Thymus (tissue), 11 donors: ENCODE measurements at regions not wholly inside any gene's neighbourhood (a gene's known extent, or its start where the extent isn't known, plus 50 kb on each side); places are given as distances from the start of the nearest gene placed in this dataset.

Experiments
- DNase-seq, 9 donors: peaks; one replicate each; pipeline ENCODE4 v3.0.0-alpha.2; 2013; ENCODE audit warnings: low spot score in 9 of 9, low read depth in 6 of 9, missing footprints in 1 of 9
- H3K27ac ChIP-seq, 2 donors: one replicate each; pipeline ENCODE4 v1.5.1; 2013; ENCODE audit warnings: control low read depth in 1 of 2, low read depth in 1 of 2, low read length in 1 of 2, mild to moderate bottlenecking in 1 of 2, moderate library complexity in 1 of 2
- H3K27me3 ChIP-seq, 2 donors: one replicate each; pipeline ENCODE4 v1.5.1; 2013; ENCODE audit warnings: low read length in 1 of 2; ENCODE audit not compliant: control insufficient read depth in 2 of 2, insufficient read depth in 1 of 2
- H3K36me3 ChIP-seq, 2 donors: one replicate each; pipeline ENCODE4 v1.5.1; 2013; ENCODE audit warnings: low read length in 1 of 2, mild to moderate bottlenecking in 1 of 2, moderate library complexity in 1 of 2; ENCODE audit not compliant: control insufficient read depth in 2 of 2, insufficient read depth in 2 of 2
- H3K4me1 ChIP-seq, 2 donors: one replicate each; pipeline ENCODE4 v1.5.1; 2013; ENCODE audit warnings: low read length in 2 of 2; ENCODE audit not compliant: control insufficient read depth in 2 of 2, insufficient read depth in 2 of 2
- H3K4me3 ChIP-seq, 2 donors: one replicate each; pipeline ENCODE4 v1.5.1; 2013; ENCODE audit warnings: low read length in 2 of 2, control low read depth in 1 of 2, mild to moderate bottlenecking in 1 of 2
- H3K9me3 ChIP-seq, 2 donors: one replicate each; pipeline ENCODE4 v1.5.1; 2013; ENCODE audit warnings: low read length in 1 of 2, mild to moderate bottlenecking in 1 of 2; ENCODE audit not compliant: control insufficient read depth in 2 of 2, insufficient read depth in 1 of 2
- WGBS: extraction: QIAGEN DNeasy Blood & Tissue Kit; methylation state at CpG from one replicate; pipeline ENCODE4 v1.1.7; 2013; 5-methylcytosine and 5-hydroxymethylcytosine counted together
- donor health status: healthy.

DNA sequence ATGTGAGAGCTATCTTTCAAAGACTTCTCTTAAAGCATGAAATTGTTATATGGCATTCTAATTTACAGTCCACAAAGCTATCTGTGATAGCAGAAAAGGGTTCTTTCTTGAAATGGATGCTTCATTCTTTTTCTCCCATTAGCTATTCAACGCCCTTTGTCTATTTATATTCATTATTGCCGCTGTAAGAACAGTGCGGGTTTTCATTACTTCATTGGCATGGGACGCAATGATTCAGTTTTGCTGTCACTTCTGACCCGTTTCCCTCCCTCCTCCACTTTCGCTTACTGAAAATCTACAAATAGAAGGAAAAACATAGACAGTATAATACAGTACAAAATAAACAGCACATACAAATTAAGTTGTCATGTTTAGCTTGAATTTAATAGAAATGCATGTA lies 394.6 kb downstream of the PCDH7 start:
- Histone ChIP-seq H3K4me1 (no peaks in the 10 kb centered on the region), H3K27me3 (no peaks in the 10 kb centered on the region), H3K36me3 (no peaks in the 10 kb centered on the region), H3K27ac (no peak overlapping the region), H3K4me3 (no peak overlapping the region), H3K9me3 (no peaks in the 10 kb centered on the region)
- WGBS = 95% methylated on average over 6 of the region's 6 CpGs
- no peak for DNase-seq

DNA sequence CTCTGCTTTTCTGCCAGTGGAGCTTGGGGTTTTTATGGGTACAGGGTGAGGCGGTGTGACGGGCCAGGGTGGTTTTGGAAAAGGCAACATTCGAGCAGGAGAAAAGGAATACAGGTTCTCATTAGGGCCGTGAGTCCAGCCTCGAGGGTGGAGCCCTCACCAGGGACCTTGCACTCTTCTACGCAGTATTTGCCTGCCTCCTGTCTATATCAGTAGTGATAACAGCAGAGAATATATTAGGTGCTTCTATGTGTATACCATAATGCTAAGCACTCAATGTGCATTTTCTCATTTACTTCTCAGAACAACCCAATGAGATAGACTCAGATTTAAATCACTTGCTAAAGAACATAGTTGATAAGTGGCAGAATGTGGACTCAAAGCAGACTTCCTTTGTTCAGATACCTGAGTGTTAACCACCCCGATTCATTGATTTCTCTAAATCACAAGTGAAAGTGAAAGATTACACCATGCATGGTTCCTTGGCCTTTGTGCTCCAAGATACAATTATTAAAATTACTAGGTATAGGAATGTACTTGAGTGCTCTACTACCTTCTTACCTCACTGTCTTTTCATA lies 403.9 kb downstream of the PCDH7 start:
- WGBS = 92% methylated on average over 7 of the region's 7 CpGs
- Histone ChIP-seq H3K9me3 (no peaks in the 10 kb centered on the region), H3K36me3 (no peaks in the 10 kb centered on the region), H3K27ac (no peak overlapping the region), H3K4me3 (no peak overlapping the region), H3K4me1 (no peaks in the 10 kb centered on the region), H3K27me3 (no peaks in the 10 kb centered on the region)
- no peak for DNase-seq

DNA sequence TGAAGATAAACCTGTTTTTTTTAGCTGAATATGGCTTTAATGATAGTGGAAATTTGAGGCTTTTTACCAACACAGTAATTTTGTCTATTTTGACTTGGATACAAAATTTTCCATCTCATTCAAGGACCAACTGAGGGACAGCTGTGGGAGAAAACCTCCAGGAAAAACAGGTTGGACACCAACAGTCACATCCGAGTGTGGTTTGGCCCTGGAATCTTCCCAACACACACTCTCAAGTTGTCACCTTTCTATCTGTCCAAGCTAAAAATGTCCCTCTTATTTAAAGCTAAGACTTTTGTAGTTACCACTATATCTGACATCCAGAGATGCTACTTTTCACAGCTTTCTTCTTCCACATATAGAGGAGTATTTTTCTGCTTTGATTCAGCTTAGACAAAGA lies 404.9 kb downstream of the PCDH7 start:
- Histone ChIP-seq H3K27ac (no peak overlapping the region), H3K4me3 (no peak overlapping the region), H3K9me3 (no peaks in the 10 kb centered on the region), H3K36me3 (no peaks in the 10 kb centered on the region), H3K27me3 (no peaks in the 10 kb centered on the region), H3K4me1 (no peaks in the 10 kb centered on the region)
- WGBS = 88% methylated on average over 1 of the region's 1 CpG
- no peak for DNase-seq

DNA sequence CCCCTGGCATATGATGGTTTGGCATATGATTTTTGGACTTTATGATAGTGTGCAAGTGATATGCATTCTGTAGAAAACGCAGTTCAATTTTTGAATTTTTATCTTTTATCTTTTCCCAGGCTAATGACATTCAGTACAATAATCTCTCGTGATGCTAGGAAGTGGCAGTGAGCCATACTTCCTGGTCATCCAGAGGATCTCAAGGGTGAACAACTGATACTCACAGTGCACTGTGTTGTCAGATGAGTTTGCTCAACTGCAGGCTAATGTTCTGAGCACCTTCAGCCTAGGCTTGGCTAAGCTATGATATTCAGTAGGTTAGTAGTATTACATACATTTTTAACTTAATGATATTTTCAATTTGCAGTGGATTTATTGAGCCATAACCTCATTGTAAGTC lies 405.3 kb downstream of the PCDH7 start:
- no peak for DNase-seq
- Histone ChIP-seq H3K9me3 (no peaks in the 10 kb centered on the region), H3K27me3 (no peaks in the 10 kb centered on the region), H3K4me1 (no peaks in the 10 kb centered on the region), H3K36me3 (no peaks in the 10 kb centered on the region), H3K4me3 (no peak overlapping the region), H3K27ac (no peak overlapping the region)
- 85% methylated on average over 2 of the region's 2 CpGs for WGBS

DNA sequence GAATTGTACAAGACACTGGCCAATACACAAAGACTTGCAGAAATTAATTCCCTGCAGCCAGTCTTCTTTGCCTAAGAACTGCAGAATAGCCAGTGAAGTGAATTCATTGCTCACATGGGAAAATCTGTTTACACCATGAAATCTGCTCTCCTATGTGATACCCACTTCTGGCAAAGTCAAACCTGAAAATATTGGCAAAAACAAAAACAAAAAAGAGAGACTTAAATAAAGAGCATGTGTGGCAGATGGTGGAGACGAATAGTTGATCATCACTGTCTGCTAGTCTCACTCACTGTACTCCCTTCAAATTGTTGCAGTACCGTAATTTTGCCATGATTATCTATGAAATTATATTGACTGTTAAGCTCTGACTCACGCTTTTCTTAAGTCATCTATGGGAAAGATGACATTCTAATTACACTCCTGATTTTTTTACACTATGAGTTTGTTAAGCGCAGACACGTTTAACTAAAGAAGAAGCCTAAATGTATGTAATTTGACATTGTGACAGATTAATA lies 406.8 kb downstream of the PCDH7 start:
- 94% methylated on average over 5 of the region's 5 CpGs for WGBS
- no peak overlapping the region for H3K4me3 ChIP-seq
- no peaks in the 10 kb centered on the region for H3K36me3 ChIP-seq
- H3K27me3 ChIP-seq = no peaks in the 10 kb centered on the region
- no peak for DNase-seq
- no peaks in the 10 kb centered on the region for H3K4me1 ChIP-seq
- H3K27ac ChIP-seq = no peak overlapping the region
- H3K9me3 ChIP-seq = no peaks in the 10 kb centered on the region

DNA sequence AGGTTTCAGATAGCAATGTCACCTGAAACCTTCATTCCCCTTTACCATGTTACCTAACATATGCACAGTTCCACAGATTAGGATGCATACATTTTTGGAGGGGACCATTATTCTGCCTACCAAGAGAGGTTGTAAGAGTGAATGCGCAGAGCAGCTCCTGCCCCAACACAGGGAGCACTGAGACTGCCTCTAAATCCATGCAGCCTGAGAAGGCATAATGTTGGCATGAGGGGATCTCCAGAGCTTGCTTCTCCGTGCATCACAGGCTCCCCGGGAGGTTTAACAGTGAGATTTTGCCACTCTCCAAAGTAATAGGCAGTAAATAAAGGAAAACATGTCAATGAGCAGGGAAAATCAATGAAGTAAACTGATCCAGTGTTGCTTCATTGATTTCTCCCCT lies 410.8 kb downstream of the PCDH7 start:
- Histone ChIP-seq H3K9me3 (no peaks in the 10 kb centered on the region), H3K27me3 (no peaks in the 10 kb centered on the region)

DNA sequence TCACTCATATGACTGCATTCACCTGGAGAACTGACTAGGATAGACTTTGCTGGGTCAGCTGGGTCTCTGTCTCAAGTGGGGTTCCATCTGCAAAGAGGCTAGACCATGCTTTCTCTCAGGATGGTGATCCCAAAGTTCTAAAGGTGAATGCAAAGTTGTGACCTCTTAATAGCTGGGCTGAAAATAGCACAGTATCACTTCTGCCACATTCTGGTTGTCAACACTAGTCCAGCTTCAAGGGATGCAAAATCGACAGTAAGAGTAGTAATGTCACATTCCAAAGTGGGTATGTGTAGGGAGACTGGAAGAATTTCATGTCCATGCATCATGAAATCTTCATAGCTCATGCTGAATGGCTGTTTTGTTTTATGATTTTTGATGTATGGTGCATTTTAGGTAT lies 414.6 kb downstream of the PCDH7 start:
- no peak overlapping the region for H3K27ac ChIP-seq
- no peak overlapping the region for H3K4me3 ChIP-seq
- H3K9me3 ChIP-seq = no peaks in the 10 kb centered on the region
- no peaks in the 10 kb centered on the region for H3K27me3 ChIP-seq
- H3K36me3 ChIP-seq = no peaks in the 10 kb centered on the region
- no peak for DNase-seq
- WGBS = 73% methylated on average over 1 of the region's 1 CpG
- no peaks in the 10 kb centered on the region for H3K4me1 ChIP-seq

More for the DNA sequence above, 410.8 kb downstream of the PCDH7 start:
- 89% methylated on average over 3 of the region's 3 CpGs for WGBS
- Histone ChIP-seq H3K4me3 (no peak overlapping the region), H3K27ac (no peak overlapping the region), H3K4me1 (no peaks in the 10 kb centered on the region), H3K36me3 (no peaks in the 10 kb centered on the region)
- DNase-seq = no peak

DNA sequence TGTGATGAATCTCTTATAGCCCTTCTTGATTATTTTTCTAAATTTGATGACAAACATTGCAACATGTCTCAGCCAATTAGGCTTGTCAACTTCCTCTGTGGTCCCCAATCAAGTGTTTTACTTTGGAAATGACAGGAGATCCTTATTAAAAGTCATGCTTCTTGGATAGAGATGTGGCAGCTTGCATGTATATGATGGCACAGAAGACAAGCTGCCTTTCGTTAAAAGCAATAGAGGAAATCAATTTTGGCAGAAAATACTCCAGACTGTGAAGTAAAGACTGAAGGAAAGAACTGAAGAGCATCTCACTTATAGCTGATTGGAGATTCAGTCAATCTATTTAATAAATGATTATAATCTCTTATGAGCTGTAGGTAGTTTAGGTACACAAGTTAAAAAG lies 419.6 kb downstream of the PCDH7 start:
- H3K4me1 ChIP-seq = no peaks in the 10 kb centered on the region
- DNase-seq = no peak
- H3K27ac ChIP-seq = no peak overlapping the region
- no peaks in the 10 kb centered on the region for H3K36me3 ChIP-seq
- no peaks in the 10 kb centered on the region for H3K27me3 ChIP-seq
- no peak overlapping the region for H3K4me3 ChIP-seq
- H3K9me3 ChIP-seq = no peaks in the 10 kb centered on the region
- WGBS = 63% methylated on average over 1 of the region's 1 CpG

DNA sequence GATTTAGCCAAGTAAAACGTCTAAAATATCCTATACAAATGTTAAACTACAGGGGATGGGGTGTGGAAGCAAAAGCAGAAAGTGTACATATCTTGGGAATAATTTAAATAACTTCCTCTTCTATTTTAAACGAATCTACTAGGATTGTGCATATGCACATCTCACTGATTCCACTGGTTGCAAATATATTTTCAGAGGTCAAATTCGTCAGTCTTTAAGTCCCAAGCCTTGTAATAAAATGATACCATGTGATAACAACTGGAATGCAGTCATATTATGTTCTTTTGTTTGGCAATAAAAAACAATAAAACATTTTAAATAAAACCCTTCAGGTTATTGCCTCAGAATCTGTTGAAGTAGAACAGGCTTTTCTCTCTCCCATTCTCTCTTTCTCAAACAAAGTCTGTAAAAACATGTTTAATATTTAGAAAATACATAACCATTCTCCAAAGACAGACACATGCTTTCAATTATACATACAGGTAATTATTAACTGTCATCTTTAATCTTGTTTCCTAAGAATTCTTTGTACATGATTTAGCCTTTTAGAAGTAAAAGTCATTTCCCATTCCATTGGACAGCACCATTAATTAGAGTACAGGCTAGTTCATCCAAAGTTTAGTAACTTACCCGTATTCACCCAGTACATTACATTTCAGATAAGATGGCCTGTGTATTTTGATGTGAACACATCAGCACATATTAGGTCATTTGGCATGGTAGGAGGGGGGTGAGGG lies 421.1 kb downstream of the PCDH7 start:
- Histone ChIP-seq H3K36me3 (no peaks in the 10 kb centered on the region), H3K4me1 (no peaks in the 10 kb centered on the region), H3K27ac (no peak overlapping the region), H3K27me3 (no peaks in the 10 kb centered on the region), H3K9me3 (no peaks in the 10 kb centered on the region), H3K4me3 (no peak overlapping the region)
- DNase-seq = no peak
- WGBS = 77% methylated on average over 4 of the region's 4 CpGs
